SW 1271 (cell line): ENCODE measurements at regions not wholly inside any gene's neighbourhood (a gene's known extent, or its start where the extent isn't known, plus 50 kb on each side); places are given as distances from the start of the nearest gene placed in this dataset.

Experiments
- DNase-seq, 2 experiments: peaks; one replicate each; lab custom pipeline; 2025; lab: John Stamatoyannopoulos, UW

DNA sequence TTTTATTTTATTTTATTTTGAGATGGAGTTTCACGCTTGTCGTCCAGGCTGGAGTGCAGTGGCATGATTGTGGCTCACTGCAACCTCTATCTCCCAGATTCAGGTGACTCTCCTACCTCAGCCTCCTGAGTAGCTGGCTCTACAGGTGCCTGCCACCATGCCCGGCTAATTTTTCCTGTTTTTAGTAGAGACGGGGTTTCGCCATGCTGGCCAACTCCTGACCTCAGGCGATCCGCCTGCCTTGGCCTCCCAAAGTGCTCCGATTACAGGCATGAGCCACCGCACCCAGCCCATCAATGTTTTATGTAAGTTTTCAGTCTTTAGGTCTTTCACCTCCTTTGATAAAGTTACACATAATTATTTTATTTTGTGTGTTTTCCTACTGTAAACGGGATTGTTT, 154.6 kb downstream of the COPRS start:
- DNase-seq: no peak

DNA sequence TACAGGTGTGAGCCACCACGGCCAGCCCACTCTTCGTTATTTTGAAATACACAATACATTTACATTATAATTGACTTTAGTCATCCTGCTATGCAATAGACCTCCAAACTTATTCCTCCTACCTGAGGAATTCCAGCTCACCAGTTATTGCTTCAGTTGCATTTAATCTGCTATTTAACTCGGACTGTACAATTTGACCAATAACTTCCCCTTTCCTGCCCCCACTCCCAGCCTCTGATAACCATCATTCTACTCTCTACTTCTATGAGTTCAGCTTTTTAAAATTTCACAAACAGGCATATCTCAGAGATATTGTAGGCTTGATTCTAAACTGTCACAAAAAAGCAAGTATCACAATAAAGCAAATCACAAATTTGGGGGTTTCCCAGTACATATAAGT, 157.0 kb downstream of the COPRS start:
- no peak for DNase-seq

DNA sequence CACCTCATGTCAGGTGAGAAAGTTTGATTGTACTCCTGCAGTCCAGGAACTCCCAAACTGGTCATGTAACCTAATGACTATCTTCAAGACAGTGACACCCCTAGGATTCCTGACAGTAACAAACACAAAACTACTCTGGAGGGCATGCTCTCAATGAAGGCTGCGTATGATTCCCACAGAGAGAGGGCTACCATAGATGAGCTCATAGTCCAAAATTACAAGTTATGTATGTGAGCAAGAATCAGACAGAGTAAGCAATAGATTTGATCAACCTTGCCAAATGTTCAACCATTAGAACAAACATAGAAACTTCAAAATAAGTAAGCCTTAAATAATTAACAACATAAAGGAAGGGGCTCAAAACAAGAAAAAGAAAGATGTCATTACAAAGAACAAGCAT, 158.1 kb downstream of the COPRS start:
- no peak for DNase-seq

DNA sequence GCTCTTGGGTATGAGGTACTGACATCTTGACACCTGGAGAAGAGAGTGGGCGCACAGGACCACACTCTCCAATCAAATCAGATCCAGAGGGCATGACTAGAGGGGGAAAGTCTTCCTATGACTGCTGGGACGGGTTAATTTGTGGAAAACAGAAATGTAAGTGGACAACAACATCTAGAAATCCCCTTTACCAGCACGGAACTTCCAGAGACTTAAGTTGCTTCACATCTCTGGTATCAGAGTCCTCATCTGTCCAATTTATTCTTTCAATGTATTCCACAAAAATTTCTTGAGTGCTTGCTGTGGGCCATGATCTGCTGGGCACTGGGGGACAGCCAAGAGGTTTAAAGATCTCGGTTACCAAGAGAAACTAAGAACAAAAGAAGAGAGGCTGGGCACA, 159.2 kb downstream of the COPRS start:
- DNase-seq: no peak

DNA sequence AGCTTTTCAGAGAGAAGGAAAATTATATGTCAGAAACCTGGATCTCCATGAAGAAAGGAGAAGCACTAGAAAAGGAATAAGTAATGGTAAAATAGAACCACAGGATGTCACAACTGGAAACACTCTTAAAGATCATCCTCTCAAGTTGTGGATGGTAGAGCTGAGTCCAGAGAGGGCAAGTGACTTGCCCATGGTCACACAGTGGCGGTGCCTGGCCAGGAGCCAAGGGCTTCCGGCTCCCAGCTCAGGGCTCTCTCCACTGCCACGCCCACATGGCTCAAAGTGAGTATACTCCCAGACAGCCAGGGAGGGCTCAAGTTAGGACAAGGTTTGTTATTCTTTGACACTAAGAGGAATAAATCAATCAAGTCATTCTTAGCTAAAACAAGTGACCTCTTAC, 159.8 kb downstream of the COPRS start:
- DNase-seq: no peak

DNA sequence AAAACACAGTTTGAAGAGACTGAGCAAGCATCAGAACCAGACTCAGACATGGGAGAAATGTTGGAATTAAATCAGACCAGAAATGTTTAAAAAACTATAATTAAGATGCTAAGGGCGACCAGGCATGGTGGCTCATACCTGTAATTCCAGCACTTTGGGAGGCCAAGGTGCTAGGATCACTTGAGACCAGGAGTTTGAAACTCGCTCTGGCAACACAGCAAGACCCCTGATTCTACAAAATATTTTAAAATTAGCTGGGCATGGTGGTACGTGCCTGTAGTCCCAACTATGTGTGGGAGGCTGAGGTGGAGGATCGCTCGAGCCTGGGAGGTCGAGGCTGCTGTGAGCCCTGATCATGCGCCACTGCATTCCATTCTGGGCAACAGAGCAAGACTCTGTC, 160.3 kb downstream of the COPRS start:
- no peak for DNase-seq

DNA sequence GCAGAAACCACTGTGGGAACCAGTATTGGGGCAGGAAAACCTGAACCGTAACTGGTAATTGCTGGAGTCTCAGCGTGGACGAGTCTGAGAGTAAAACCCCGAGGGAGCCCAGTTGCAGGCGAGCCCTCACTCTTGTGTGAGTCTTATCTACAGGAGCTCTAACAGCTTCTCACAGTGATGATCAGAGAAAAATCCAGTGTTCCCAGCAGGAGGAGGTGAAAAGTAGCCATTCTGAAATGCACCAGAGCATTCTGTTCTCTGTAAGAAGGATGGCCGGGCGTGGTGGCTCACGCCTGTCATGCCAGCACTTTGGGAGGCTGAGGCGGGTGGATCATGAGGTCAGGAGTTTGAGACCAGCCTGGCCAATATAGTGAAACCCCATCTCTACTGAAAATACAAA, 161.2 kb downstream of the COPRS start:
- no peak for DNase-seq

DNA sequence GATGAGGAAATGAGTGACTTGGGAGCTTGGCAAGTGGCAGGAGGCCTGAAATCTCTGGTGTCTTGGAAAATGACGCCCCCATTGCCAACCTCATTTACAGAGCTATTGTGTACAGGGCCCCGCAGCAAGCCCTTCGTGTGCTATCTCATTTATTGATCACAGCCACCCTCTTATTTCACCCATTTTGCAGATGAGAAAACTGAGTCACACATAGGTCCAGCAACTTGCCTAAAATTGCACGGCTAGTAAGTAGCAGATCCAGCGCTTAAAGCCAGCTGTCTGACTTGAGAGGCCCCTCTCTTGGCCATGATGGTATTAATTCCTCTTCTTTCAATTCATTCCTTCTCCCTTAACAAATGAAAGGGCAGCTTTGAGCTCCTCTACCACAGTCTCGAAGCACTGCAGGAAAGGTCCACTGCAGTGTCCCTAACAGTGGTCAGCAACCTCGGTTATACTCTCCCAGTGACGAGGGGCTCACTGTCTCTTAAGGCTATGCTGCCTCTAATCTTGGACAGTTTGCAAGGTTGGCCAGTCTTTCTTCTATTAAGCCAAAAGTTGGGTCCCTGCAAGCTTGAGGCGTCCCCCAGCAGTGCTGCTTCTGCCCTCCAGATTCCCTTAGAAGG, 162.2 kb downstream of the COPRS start:
- DNase-seq: no peak

DNA sequence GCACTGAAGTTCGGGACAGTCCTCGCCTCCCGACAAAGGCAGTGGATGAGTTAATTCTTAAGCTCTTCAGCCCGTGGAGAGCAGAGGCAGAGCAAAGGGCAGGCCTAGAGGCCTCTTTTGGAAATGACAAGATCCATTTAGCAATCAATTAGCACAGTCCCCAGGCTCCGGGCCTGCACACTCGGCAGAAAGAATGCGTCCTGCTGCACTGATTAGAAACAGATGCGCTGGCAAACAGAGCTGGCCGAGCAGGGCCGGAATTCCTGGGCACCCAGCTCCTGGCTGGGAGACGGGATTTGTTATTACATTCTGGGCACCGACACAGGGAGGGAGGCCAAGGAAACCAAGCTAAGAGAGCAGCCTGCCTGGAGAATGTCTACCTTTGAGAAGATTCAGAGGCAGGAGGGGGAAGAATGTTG, 162.9 kb downstream of the COPRS start:
- no peak for DNase-seq

DNA sequence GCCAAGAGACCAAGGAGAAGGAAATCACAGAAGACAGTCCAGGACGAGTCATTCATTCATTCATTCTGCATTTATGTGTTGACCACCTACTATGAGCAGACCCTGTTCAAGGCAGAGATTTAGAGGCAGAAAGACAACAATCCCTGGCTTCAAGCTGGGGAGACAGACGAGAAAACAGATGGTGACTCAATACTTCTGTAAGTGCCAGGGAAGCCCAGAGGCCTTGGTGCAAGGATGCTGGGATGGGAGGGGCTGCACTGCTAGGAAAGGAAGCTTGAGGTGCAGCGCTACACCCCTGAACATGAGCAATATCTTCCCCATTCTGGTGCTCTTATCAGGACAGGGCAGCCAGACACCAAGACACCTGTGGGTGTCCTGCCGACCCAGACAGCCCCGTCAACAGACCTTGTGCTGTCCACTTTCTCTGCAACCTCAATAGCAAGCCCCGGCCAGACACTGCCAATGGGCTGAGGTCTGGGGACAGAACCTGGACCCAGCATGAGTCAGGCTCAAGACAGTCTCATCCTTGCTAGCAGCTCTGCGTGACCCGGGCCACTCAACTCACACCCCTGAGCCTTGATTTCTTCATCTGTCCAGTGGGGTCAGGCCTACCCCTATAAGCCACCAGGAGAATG, 163.5 kb downstream of the COPRS start:
- DNase-seq: no peak

DNA sequence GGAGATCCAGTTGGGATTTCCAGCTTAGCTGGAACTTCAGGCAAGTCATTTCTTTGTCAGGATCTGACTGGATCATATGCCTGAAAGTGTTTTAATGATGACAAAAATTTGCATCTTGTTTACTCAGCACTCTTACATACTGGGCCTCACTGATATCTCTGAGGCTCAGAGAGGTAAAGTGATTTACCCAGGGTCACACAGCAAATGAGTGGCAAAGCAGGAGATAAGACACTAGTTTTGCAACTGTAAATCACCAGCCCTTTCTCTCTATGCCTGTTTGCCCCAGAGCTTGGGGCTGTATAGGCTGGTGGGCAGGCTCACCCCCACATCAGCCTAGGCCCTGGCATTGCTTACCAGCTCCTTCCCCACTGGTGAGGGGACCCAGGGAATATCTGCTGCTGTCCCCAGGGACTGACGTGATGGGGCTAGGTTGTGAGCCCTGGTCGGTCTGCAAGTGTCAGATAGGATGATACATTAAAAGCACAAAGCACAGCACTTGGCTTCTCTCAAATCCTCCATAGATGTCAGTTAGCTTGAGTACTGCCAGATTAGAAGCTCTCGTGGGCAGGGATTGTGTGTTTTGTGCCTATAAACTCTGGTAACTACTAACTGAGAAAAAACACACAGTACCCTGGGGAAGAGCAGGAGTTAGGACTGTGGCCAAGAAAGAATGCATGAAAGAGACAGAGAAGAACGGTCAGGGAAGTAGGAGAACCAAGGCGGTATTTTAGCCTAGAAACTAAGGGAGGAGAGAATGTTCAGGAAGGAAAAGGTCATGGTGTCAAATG, 165.4 kb downstream of the COPRS start:
- DNase-seq: no peak

DNA sequence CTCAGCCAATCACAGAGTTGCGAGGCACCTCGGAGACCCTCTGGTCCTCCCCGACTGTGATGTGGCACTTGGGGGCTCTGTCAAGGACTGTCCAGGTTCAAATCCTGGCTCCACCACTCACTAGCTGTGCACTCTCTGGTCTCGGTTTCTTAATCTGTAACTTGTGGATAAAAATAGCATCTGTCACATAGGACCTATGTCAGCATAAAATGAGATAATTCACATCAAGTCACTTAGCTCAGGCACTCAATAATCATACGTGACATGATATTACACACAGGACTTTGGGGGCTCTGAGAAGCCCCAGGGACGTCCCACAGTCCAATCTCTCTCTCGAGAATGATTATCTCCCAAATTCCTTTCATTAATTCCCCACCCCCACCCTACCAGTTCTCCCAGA, 166.4 kb downstream of the COPRS start:
- DNase-seq: no peak

DNA sequence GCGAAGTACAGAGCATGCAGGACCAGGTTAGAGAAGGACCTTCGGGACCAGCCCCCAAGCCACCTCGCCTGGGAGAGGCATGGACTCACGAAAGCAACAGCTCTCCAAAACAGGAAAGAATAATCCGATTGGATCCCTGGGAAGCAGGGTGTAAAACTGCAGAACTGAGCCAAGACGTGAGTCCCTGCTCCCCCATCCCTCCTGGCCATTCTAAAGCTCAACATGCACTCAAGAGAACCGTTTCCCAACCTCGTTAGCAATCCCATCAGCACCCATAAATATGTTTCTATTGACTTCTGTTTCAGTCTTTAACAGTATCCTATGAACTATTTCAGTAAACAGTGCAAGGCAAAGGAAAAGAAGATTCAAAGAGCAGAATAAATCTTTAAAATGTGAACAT, 167.0 kb downstream of the COPRS start:
- no peak for DNase-seq

DNA sequence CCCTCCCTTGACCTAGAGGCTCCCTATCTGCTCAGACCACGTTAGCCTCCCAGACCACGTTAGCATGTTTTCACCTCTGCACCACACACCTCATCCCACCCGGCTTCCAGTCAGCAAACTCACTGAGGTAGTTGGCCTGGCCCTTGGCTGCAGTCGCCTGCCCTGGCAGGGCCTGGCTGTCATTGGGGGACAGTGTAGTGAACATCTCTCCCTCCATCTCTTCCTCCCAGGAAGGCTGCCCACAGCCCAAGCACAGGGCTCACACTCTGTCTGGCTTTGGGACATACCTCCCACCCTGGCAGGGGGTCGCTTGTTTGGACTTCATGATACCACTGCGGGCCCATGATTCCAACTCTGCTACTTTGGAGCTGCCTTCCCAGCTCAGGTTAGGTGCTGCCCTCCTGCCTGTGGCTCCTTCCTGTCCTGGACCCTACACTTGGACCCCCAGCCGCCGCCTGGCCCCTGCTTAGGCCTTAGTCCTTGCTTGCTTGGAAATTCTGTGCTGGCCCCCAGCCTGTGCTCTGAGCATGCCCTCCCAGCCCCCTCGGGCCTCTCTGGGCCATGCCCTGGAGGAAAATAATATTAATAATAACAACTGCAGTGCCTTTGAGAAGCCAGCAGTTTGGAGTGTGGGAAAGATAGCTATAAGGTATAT, 167.7 kb downstream of the COPRS start:
- DNase-seq: no peak

DNA sequence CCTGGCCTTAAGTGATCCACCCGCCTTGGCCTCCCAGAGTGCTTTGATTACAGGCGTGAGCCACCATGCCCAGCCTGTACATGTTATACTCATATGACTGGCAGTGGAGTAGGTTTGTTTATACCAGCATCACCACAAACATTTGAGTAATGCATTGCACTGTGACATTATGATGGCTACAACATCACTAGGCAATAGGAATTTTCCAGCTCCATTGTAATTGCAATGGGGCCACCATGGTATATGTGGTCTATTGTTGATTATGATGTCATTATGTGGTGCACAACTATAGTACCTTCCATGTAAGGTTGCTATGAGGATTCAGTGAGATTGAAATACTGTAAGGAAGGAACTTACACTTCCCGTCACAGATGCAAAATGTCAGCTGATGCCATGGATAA, 168.9 kb downstream of the COPRS start:
- DNase-seq: no peak

DNA sequence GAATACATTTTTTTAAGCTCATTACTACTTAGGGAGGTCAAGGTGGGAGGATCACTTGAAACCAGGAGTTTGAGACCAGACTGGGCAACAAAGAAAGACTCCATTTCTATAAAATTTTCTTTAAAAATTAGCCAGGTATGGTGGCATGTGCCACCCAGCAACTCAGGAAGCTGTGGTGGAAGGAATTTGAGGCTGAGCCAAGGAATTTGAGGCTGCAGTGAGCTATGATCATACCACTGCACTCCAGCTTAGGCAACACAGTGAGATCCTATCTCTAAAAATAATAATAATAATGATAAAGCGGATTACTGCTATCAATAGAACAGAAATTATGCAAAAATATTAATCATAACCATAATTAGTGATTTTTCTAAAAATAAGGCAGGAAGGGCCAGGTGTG, 170.3 kb downstream of the COPRS start:
- DNase-seq: no peak

DNA sequence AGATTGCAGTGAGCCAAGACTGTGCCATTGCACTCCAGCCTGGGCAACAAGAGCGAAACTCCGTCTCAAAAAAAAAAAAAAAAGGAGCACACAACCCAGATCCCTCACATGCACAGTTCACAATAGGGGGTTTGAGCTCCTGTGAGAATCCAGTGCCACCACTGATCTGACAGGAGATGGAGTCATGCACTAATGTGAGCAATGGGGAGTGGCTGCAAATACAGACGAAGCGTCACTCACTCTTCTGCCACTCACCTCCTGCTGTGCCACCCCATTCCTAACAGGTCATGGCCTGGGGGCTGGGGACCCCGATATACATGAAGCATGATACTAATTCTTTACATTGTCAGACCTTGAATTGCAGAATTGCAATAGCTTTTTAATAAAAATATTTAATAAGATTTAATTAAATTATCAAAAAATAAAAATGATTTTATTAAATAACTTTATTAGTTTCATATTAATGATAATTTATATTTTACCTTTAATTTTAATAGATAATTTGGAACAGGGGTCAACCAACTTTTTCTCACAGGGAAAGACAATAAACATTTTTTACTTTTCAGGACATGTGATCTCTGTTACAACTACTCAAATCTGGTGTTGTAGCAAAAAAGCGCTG, 171.4 kb downstream of the COPRS start:
- no peak for DNase-seq

DNA sequence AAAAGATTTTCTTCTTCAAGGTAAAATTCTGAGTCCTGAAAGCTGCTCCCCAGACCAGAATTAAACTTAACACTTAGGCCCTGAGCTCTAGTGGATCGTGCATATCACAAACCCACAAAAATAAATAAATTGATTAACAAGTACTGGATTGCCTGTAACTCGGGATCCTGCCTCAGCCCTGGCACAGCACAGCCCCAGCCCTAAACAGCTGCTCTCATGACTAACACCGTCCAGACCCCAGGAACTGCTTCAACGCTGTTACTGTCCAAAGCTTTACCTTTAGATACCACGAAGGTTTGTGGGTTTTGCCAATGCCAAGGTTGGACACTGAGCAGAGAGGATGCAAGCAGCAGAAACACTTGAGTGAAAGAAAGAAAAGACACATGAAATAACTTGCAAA, 172.5 kb downstream of the COPRS start:
- DNase-seq: no peak

DNA sequence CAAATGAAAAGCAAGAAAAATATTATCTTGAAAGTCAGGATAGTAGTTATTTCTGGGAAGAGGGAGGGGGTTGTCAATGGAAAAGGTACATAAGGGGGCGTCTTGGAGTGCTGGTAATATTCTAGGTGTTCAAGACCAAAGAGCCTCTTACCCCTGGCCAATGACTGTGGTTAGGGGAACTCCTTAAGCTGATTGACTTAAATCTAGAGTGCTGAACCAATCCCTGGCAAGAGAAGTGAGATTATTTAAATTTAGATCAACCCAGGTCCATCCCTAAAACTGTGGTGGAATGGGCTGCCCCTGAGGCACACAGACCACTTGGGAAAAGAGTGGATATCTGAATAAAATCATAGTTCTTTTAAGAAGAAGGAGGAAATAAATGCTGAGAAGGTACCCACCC, 174.1 kb downstream of the COPRS start:
- DNase-seq: no peak

DNA sequence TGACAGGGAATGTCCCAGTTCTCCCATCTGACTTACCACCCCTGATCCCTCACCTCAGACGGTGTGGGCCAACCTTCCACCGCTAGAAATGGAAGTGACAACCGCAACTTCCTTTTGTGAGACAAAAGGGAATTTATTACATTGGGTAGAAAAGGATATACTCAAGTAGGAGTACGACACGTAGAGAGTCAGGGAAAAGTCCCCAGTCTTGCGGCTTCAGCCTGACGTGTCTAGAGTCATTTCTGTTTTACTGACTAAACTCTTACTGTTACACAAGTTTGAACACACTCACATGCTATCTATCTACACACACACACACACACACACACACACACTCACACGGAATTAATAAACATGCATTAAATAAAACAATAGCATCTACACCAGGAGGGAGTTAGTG, 178.9 kb downstream of the COPRS start:
- no peak for DNase-seq

DNA sequence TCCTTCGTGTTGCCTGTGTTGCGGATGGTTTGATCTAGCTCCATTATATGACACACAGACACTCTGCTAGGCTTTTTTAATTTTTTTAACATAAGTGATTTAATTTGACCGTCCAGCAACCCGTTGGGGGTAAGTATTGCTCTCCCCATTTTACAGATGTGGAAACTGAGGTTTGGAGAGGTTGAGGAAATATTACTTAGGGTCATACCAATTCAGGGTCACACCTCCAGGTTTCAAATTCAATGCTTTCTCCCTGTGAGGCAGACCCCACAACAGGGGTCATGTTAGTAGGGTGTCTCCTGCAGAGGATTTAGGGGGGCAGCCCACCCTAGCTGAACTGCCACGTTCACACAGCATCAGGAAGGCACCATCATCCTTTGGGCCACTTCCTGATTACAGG, 179.4 kb downstream of the COPRS start:
- DNase-seq: no peak

DNA sequence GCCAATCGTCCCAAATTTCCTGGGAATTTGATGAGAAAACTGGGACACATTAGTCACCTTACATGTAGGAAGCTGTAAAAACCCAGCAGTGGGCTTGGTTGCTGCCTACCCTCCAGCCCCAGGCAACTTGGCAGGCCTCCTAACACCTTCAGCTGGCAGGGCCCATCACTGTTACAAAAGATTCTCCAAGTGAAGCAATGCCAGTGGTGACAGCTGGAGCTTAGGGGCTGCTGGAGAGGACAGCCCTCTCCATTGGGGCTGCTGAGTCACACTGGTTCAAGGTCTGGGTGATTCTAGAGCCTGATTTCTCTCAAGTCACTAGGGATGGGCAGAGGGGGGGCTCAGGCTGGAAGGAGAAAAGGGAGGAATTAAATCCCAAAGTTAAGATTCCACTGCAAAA, 180.6 kb downstream of the COPRS start:
- DNase-seq: no peak

DNA sequence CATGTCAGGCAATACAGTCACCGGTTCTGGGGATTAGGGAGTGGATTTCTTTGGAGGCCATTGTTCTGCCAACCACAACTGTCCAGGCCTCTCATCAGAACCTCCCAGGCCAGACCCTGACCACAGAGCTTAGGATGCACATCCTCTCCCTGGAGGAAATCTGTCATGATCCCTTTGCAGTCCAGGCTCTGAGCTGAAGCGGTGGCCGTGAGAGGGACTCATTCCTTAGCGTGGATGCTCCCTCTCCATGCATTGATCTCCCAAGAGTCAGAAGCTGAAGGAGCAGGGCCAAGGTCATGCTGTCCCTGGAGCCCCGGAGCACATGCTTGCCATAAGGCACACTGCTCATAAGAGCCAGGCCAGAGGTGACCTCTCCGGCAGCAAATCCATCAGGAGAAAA, 181.4 kb downstream of the COPRS start:
- no peak for DNase-seq
